ENCODE measurements at regions not wholly inside any gene's neighbourhood (a gene's known extent, or its start where the extent isn't known, plus 50 kb on each side); places are given as distances from the start of the nearest gene placed in this dataset.

GRCh38 chrX:116827063-116827462 is 364.3 kb upstream of the CT83 start:
- no peak for TF ChIP-seq YY1 (IDR thresholded peaks at IDR 0.05; ENCODE audit: insufficient read depth, insufficient read length)
- TF ChIP-seq SUZ12 (IDR thresholded peaks at IDR 0.05; ENCODE audit: extremely low read depth, insufficient read depth, insufficient read length): no peak
